GM19463 (cell line): ENCODE measurements at regions not wholly inside any gene's neighbourhood (a gene's known extent, or its start where the extent isn't known, plus 50 kb on each side); places are given as distances from the start of the nearest gene placed in this dataset.
"Not testable (repeated sequence)": the region's sequence is repeated elsewhere in the genome, so short reads cannot be mapped to it uniquely, and the experiment has no call there.

Experiments used
- ATAC-seq: cut with Tn5 transposase; IDR thresholded peaks from one replicate; pipeline ENCODE4 v1.9.1; 2021; ENCODE audit warnings: mild to moderate bottlenecking, moderate library complexity; ENCODE audit not compliant: unreplicated experiment

DNA sequence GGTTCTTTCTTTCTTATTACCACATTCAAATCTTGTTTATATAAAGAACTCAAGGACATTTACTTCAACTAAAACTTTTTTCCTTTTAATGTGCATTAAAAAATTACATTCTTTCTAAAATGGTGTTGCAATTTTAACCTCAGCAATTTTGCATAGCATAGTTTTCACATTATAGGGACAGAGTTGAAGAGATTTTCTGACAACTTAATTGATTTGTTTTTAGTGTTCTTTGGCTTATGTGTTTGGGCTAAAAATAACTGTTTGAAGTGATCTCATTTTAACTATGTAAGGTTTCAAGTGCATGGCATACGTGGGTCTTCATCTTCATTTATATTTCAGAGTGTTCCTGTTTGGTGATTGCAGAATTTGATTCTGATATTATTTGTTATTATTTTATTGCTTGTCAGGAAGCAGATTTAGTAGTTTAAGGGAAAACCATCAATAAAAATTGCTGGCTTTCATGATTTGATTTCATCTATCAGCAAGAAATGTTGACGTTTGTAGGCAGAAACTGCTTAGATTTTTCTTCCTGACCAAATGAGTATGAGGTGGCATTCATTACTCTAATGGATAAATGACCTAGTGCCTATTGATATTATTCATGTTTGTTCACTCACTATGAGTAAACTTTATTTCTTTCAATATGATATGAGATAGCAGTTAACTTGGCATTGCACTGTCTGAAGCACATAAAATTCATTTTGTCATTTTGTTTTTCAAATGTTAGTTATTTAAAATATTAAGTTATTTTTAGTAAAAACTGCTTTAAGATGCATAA is 398.4 kb downstream of the NUP35 start:
- no peak for ATAC-seq

DNA sequence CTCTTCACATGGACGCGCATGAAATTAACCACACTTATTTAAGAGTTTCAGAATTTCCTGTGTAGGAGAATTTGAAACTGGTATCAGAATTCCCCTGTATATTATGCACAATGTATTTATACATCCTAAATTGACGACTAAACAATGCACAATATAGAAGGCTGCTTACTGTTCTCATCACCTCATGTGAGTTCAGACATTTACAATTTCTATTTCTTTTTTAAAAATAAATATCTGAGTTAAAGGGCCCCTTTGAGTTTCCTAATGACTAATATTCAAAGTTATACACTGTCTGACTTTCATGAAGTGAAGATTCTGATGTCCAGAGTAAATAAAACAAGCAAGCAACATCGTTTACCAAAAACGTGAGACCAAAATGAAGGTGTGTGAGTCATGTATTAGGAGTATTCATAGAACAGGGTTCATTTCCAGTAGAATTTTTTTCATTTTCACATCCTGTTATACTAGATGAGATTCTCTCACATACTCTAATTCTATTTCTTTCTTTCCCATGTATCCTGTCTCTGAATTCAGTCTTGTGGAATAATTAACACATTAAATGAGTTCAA is 406.2 kb downstream of the NUP35 start:
- peak; percentile 87 for ATAC-seq

DNA sequence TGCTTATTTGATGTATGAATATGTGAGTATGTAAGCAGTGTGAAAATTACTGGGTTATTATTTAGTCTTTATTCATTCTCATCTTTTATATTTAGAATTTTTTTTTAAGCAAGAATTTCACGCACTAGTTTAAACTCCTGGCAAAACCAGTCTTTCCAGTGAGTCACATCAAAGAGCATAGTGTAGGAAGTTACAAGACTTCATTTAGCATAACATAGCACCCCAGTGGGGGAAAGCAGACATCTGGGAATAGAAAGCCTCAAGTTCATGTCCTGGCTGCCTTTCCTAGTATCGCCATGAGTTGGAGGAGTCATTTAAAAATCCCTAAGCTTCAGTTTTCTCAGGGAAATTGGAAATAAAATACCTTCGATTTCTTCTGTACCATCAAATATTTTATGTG is 408.3 kb downstream of the NUP35 start:
- no peak for ATAC-seq

DNA sequence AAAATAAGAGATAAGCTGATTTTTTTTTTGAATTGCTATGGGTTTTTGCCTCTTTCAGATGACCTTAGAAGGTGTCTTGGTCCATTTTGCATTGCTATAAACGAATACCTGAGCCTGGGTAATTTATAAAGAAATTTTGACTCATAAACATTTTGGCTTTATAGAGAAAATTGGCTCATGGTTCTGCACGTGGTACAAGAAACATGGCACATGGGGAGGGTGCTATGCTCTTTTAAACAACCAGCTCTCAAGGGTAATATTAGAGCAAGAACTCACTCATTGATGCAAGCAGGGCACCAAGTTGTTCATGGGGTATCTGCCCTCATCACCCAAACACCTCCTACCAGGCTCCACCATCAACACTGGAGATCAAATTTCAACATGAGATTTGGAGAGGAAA is 408.8 kb downstream of the NUP35 start:
- no peak for ATAC-seq

DNA sequence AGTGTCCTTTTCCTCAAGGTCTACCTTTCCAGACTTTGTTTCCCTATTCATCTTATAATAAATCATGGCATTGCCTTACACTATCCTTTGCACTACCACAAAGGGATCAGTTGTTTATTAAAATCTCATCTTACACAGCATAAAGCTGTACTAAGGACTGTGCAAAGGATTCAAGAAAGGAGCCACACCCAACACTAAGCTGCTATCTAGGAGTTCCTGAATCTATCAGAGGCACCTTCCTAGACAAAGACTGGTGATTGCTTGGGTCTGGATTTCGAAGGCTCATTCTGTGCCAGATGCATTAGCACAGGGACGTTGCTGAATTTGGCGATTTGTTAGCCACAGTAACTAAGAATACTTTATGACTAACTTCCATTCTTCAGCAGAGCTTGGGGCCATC is 412.0 kb downstream of the NUP35 start:
- no peak for ATAC-seq

DNA sequence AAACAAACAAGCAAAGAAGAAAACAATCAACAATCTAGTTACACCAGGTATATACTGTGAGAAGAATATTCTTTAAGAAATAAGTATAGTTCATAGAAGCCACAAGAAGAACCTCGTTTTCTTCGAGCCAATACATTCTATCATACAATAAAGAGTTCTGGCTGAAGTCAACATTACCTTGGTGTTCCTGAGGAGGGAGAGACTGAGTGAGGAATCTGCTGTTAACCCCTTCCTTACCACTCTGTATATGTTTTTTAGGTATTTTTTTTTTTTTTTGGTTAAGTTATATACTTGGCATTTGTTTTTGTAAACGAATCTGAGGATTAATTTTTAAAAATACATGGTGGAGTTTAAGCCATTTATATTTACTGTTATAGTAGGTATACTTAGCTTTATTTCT is 412.5 kb downstream of the NUP35 start:
- no peak for ATAC-seq

DNA sequence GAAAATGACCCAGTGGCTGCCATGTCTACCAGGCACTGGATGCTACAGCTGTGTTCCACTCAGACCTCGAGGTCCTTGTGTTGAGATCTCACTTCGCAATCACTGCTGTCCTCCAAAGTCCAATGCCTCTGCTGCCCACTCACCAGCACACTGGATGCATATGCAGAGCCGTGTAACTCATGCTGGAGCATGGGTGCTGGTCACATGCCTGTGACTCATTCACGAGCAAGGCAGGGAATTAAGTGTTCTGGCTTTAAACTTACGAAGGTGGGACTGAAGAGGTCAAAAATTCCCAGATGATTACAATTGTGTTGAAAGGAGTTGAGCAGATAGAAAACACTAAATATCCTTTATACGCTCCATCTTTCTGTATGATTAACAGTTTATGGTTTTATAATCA is 417.5 kb downstream of the NUP35 start:
- no peak for ATAC-seq

DNA sequence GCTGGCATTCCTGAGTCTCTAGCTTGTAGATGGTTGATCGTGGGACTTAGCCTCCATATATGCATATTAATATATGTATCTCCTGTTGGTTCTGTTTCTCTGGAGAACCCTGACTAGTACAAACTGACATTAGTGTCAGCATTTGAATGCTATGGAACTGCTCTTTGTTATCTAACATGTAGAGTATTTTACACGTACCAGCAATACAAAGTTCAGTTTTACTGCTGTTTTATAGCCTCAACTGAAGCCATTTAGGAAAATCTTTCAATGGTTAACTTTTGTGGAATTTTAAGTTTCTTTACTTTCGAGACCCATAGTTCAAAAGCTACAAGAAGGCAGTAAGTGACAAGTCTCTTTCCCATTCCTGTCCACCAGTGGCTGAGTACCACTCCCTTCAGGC is 418.4 kb downstream of the NUP35 start:
- ATAC-seq: no peak

DNA sequence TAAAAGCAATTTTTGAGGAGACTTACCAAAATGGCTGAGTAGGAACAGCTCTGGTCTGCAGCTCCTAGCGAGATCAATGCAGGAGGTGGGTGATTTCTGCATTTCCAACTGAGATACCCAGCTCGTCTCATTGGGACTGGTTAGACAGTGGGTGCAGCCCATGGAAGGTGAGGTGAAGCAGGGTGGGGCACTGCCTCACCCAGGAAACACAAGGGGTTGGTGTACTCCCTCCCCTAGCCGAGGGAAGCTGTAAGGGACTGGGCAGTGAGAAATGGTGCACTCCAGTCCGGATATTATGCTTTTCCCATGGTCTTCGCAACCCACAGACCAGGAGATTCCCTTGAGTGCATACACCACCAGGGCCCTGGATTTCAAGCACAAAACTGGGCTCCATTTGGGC is 419.0 kb downstream of the NUP35 start:
- ATAC-seq: no peak

DNA sequence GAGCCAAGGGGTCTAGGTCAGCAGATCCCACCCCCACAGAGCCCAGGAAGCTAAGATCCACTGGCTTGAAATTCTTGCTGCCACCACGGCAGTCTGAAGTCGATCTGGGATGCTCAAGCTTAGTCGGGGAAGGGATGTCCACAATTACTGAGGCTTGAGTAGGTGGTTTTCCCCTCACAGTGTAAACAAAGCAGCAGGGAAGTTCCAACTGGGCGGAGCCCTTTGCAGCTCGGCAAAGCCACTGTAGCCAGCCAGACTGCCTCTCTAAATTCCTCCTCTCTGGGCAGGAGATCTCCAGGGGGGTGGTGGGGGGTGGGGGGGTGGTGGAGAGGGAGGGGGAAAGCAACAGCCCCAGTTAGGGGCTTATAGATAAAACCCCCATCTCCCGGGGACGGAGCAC is 419.5 kb downstream of the NUP35 start:
- ATAC-seq: peak; percentile 99

DNA sequence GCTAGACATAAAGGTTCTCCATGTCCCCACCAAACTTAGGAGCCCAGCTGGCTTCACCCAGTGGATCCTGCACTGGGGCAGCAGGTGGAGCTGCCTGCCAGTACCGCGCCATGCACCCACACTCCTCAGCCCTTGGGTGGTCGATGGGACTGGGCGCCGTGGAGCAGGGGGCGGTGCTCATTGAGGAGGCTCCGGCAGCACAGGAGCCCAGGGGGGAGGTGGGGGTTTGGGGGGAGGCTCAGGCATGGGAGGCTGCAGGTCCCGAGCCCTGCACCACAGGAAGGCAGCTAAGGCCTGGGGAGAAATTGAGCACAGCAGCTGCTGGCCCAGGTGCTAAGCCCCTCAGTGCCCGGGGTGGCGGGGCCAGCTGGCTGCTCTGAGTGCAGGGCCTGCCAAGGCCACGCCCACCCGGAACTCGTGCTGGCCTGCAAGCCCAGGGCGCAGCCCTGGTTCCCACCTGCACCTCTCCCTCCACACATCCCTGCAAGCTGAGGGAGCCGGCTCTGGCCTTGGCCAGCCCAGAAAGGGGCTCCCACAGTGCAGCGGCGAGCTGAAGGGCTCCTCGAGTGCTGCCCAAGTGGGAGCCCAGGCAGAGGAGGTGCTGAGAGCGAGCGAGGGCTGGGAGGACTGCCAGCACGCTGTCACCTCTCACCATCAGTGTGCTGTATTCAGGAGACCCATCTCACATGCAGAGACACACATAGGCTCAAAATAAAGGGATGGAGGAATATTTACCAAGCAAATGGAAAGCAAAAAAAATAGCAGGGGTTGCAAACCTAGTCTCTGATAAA is 422.5 kb downstream of the NUP35 start:
- not testable (repeated sequence) for ATAC-seq

DNA sequence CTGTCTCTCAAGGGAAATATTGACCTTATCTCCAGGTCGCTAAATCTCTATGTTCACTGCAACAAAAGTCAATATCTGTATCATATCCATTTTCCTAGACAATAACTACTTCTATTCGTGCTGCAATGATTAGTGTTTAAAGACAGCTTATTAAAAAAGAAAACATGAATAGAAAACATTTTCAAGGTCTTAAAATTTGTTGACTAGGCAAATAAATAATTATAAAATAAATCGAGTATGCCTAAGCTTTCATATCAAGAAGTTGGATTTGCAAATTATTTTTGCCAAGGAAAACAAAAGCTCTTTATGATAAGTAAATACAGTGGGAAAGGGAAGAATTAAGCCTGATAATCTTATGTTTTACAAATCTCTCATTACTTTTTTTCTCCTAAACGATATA is 428.5 kb downstream of the NUP35 start:
- ATAC-seq: no peak

DNA sequence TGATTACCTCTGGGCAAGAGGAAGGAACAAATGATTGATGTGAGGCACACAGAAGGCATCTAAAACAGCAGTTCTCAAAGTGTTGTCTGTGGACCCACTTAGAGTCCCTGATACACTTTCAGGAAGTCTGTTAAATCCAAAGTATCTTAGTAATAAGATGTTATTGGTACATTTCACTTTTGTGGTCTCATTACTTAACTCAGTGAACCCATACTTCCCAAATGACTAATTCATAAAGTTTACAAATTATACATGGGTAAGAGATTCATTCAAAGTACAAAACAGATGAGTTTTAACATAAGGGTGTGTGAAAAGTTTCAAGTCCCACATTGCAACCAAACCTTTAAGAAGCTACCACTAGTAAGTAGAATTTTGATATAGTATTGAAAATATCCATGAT is 440.5 kb downstream of the NUP35 start:
- peak; percentile 44 for ATAC-seq

DNA sequence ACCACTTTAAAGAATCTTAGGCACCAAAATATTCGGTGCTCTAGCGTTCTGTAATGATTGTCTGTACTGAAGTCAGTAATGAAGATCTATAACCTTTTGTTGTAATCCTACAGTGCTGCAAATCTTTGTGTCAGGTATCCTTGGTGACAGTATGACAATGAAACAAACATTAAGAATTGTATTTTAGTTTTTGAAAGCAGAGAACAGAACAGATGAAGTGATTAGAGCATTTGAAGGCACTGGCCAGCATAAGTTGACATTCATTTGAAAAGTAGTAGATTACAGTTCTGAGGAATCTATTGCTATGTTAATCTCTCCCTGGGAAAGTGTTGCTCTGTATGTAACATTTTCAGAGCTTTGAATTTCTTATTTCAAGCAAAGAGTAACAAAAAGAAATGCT is 451.2 kb downstream of the NUP35 start:
- ATAC-seq: no peak

DNA sequence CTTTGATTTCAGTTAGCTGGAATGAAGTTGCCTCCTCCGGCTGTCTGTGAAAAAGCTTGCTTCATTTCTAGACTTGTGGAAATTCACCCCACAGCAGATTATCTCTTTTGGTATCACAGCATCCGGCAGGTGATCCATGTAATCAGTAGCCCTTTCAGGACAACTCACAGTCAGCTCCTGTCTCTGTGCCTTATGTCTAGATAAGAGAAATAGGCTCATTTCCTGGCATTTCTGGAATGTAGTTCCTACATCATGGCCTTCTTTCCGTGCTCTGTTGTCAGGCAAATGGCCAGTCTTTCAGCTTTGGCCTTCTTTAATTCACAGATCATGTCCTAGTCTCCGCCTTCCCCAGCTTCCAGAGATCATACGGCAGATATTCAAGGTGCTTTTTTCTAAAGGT is 455.4 kb downstream of the NUP35 start:
- no peak for ATAC-seq

DNA sequence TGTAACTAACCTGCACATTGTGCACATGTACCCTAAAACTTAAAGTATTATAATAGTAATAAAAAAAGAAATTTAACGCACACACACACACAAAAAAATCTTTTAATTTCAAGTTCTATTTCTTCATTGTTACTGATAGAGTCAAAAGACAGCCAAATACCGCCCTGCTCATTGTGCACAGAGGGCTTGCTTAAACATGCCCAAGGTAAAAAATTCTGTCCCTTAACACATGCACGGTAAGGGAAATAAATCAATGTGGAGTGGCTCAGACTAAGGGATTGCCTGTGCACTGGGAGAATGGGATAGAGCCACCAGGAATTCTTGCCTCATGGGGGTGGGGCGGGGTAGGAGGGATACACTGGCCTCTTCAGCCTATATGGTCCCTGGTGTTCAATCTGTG is 468.0 kb downstream of the NUP35 start:
- ATAC-seq: no peak

DNA sequence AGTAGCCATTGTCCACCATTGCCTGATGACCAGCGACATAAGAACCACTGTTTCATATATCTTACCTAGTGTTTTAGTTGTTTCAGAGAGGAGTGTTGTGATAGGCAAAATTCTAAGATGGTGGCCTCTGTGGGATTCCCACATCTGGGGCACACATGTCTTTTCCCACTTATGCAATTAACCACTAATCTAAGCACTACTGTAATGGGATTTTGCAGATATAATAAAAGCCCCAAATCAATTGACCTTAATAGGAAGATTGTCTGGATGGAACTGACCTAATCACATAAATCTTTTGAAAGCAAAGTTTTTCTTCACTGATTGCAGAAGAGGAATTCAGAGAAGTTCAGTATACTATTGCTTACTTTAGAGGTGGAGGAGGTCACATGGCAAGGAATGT is 469.9 kb downstream of the NUP35 start:
- ATAC-seq: no peak

DNA sequence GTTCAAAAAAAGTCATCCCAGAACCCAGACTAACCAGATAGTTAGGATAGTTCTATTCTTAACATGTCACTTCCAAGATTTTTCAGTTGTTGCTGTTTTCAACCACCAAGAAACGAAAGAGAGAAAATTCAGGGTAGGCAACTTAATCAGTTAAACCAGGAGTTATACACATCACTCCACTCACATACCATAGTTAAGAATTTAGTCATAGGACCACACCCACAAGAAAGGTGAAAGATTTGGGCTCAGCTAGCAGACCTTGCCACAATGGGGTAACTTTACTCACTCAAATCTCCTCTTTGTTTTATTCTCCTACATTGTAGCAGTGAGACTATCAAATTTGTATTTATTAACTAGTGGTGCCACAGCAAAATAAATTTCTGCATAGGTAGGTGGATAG is 473.6 kb downstream of the NUP35 start:
- no peak for ATAC-seq

DNA sequence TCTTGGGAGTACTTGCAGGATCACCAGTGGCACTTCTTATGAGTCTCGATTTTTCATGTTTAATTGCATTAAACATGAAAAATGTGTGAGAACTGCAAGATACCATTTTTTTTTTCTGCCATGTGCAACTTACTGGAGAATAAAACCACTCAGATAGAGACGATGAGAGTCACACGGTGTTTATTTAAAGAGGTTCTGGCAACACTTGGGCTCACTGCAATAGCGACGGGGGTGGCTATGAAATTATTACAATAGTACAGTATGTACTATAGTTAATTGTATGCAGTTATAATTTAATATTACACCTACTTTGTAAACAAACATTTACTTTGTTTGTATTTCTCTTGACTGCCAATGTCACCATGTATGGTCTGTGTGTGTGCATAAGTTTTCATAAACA is 479.8 kb downstream of the NUP35 start:
- ATAC-seq: no peak

DNA sequence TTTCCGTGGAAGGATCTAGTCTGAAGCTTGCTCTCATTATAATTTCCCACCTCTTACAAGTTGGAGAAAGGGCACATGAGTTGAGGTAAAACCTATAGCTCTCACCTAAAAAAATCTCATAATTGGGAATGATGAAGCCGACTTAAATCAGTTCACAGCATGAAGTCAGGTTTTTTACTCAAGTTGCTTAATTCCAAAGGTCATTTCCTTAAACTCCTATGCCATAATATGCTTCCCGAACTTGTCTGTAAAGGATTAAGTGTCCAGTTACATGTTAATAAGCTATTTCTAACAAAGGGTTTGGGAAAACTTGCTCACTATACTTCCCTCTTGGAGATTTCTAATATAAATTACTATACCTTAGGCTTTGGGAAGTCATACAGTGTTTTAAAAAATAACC is 481.2 kb downstream of the NUP35 start:
- no peak for ATAC-seq

DNA sequence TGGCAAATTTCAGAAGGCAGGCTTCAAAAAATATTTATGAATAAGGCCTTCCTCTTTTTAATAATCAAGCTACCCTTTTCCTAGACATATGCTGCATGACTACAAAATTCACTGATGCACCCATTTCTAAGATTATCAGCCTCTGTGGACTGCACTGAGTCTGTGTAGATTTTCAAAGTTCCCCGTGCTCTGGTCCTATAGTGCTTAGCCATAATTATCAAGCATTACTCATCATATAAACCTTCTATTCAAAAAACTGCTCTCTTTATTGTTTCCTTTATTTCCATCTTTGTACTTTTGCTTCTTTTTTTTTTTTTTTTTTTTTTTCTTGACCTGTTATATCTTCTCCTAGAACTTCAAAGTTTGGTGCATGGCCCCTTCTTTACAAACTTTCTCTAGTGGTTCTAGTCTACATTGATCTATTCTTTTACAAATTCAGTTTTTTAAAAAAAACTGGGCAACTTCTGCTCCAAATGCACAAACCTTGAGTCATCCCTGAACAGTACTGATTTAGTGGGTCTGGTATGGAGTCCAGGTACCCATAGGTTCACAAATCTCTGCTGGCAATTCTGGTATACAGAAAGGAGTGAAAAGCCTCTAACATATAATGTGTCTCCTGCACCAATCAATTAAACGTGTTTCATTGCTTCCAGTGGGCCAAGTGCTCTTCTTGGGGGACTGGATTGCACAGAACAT is 481.9 kb downstream of the NUP35 start:
- ATAC-seq: no peak

DNA sequence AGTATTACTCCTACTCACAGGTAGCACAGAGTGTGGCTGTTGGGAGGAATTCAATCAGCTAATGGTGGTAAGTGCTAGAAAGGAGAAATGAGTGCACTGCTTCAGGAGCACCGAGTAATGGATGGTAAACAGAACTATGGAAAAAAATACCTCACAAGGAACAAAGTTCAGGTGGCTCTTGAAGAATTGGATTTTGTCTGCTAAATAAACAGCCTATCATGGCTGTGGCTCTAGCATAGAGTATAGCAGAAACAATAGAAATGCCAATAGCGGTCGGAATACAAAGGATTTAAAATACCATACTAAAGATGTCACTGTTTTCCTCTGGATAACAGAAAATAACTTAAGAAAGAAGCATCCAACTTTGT is 482.5 kb downstream of the NUP35 start:
- no peak for ATAC-seq
